DMS153 treated with DMSO at 0.1 percent for 48 hours (cell line): ENCODE measurements at regions not wholly inside any gene's neighbourhood (a gene's known extent, or its start where the extent isn't known, plus 50 kb on each side); places are given as distances from the start of the nearest gene placed in this dataset.
A peak's percentile ranks its signal among the peaks of the same experiment; 100 is the strongest.

Experiments
- DNase-seq: peaks from one replicate; lab custom pipeline; 2025; ENCODE audit not compliant: unreplicated experiment; lab: John Stamatoyannopoulos, UW

GRCh38 chr3:168269001-168269400 lies 173.3 kb upstream of the GOLIM4 start:
- DNase-seq: no peak

- no peak for DNase-seq
These were observed 171.5 kb upstream of the GOLIM4 start for GRCh38 chr3:168267179-168267578.

- no peak for DNase-seq
These were observed 170.6 kb upstream of the GOLIM4 start for GRCh38 chr3:168266335-168266734.

- DNase-seq: no peak
These were observed 167.2 kb upstream of the GOLIM4 start for GRCh38 chr3:168262887-168263286.

- DNase-seq: no peak
These were observed 165.1 kb upstream of the GOLIM4 start for GRCh38 chr3:168260859-168261258.

- no peak for DNase-seq
These were observed 155.6 kb upstream of the GOLIM4 start for GRCh38 chr3:168251371-168251770.

- DNase-seq: no peak
These were observed 154.7 kb upstream of the GOLIM4 start for GRCh38 chr3:168250415-168250861.

GRCh38 chr3:168249550-168250414 lies 154.1 kb upstream of the GOLIM4 start:
- DNase-seq: peak; percentile 43

- DNase-seq: no peak
These were observed 153.5 kb upstream of the GOLIM4 start for GRCh38 chr3:168249205-168249549.

GRCh38 chr3:168248383-168249204 lies 152.9 kb upstream of the GOLIM4 start:
- no peak for DNase-seq

- DNase-seq: no peak
These were observed 145.4 kb upstream of the GOLIM4 start for GRCh38 chr3:168241156-168241555.

- no peak for DNase-seq
These were observed 143.6 kb upstream of the GOLIM4 start for GRCh38 chr3:168239287-168239686.

- no peak for DNase-seq
These were observed 137.3 kb upstream of the GOLIM4 start for GRCh38 chr3:168233001-168233400.

GRCh38 chr3:168223085-168223484 lies 127.4 kb upstream of the GOLIM4 start:
- no peak for DNase-seq

- DNase-seq: no peak
These were observed 124.8 kb upstream of the GOLIM4 start for GRCh38 chr3:168220556-168220955.

- no peak for DNase-seq
These were observed 123.8 kb upstream of the GOLIM4 start for GRCh38 chr3:168219530-168219929.

GRCh38 chr3:168218600-168218999 lies 122.9 kb upstream of the GOLIM4 start:
- DNase-seq: no peak

GRCh38 chr3:168216851-168217250 lies 121.1 kb upstream of the GOLIM4 start:
- no peak for DNase-seq

GRCh38 chr3:168213920-168214319 lies 118.2 kb upstream of the GOLIM4 start:
- no peak for DNase-seq

GRCh38 chr3:168212664-168213285 lies 117.1 kb upstream of the GOLIM4 start:
- DNase-seq: no peak

GRCh38 chr3:168205451-168205850 lies 109.7 kb upstream of the GOLIM4 start:
- no peak for DNase-seq

- DNase-seq: no peak
These were observed 101.4 kb upstream of the GOLIM4 start for GRCh38 chr3:168197162-168197561.
